ENCODE measurements at regions not wholly inside any gene's neighbourhood (a gene's known extent, or its start where the extent isn't known, plus 50 kb on each side); places are given as distances from the start of the nearest gene placed in this dataset.
"Not testable (repeated sequence)": the region's sequence is repeated elsewhere in the genome, so short reads cannot be mapped to it uniquely, and the experiment has no call there.

GRCh38 chr5:42074353-42074752 lies 149.3 kb downstream of the FBXO4 start:
- DNase-seq (ENCODE audit: low read depth in 2 of 3, low spot score in 2 of 3) = no peak

GRCh38 chr5:42089705-42090104 lies 164.6 kb downstream of the FBXO4 start:
- no peak for DNase-seq (ENCODE audit: low read depth in 2 of 3, low spot score in 2 of 3)

GRCh38 chr5:42090162-42090561 lies 165.1 kb downstream of the FBXO4 start:
- DNase-seq (ENCODE audit: low read depth in 2 of 3, low spot score in 2 of 3) = no peak

- not testable (repeated sequence) for DNase-seq (ENCODE audit: low read depth in 2 of 3, low spot score in 2 of 3)
These were observed 174.8 kb downstream of the FBXO4 start for GRCh38 chr5:42099846-42100245.

GRCh38 chr5:42108468-42108867 lies 183.4 kb downstream of the FBXO4 start:
- DNase-seq (ENCODE audit: low read depth in 2 of 3, low spot score in 2 of 3) = no peak

GRCh38 chr5:42109006-42109572 lies 184.0 kb downstream of the FBXO4 start:
- DNase-seq (ENCODE audit: low read depth in 2 of 3, low spot score in 2 of 3) = no peak

GRCh38 chr5:42115721-42116120 lies 190.6 kb downstream of the FBXO4 start:
- not testable (repeated sequence) for DNase-seq (ENCODE audit: low read depth in 2 of 3, low spot score in 2 of 3)

- DNase-seq (ENCODE audit: low read depth in 2 of 3, low spot score in 2 of 3) = no peak
These were observed 195.0 kb downstream of the FBXO4 start for GRCh38 chr5:42120070-42120469.

- DNase-seq (ENCODE audit: low read depth in 2 of 3, low spot score in 2 of 3) = no peak
These were observed 196.3 kb downstream of the FBXO4 start for GRCh38 chr5:42121401-42121800.

GRCh38 chr5:42131081-42131480 lies 206.0 kb downstream of the FBXO4 start:
- DNase-seq (ENCODE audit: low read depth in 2 of 3, low spot score in 2 of 3) = no peak

GRCh38 chr5:42143361-42143760 lies 218.3 kb downstream of the FBXO4 start:
- no peak for DNase-seq (ENCODE audit: low read depth in 2 of 3, low spot score in 2 of 3)

GRCh38 chr5:42148813-42149212 lies 223.7 kb downstream of the FBXO4 start:
- no peak for DNase-seq (ENCODE audit: low read depth in 2 of 3, low spot score in 2 of 3)

- DNase-seq (ENCODE audit: low read depth in 2 of 3, low spot score in 2 of 3) = no peak
These were observed 232.1 kb downstream of the FBXO4 start for GRCh38 chr5:42157215-42157614.

GRCh38 chr5:42163083-42163482 lies 238.0 kb downstream of the FBXO4 start:
- DNase-seq (ENCODE audit: low read depth in 2 of 3, low spot score in 2 of 3) = no peak

GRCh38 chr5:42168091-42168670 lies 243.1 kb downstream of the FBXO4 start:
- DNase-seq (ENCODE audit: low read depth in 2 of 3, low spot score in 2 of 3) = no peak

GRCh38 chr5:42176118-42176517 lies 247.1 kb upstream of the GHR start:
- not testable (repeated sequence) for DNase-seq (ENCODE audit: low read depth in 2 of 3, low spot score in 2 of 3)

- not testable (repeated sequence) for DNase-seq (ENCODE audit: low read depth in 2 of 3, low spot score in 2 of 3)
These were observed 243.4 kb upstream of the GHR start for GRCh38 chr5:42179843-42180242.

- DNase-seq (ENCODE audit: low read depth in 2 of 3, low spot score in 2 of 3) = no peak
These were observed 206.3 kb upstream of the GHR start for GRCh38 chr5:42216904-42217303.

GRCh38 chr5:42217791-42218190 lies 205.4 kb upstream of the GHR start:
- DNase-seq (ENCODE audit: low read depth in 2 of 3, low spot score in 2 of 3) = no peak

- DNase-seq (ENCODE audit: low read depth in 2 of 3, low spot score in 2 of 3) = no peak
These were observed 198.2 kb upstream of the GHR start for GRCh38 chr5:42225009-42225408.

GRCh38 chr5:42228279-42228678 lies 195.0 kb upstream of the GHR start:
- no peak for DNase-seq (ENCODE audit: low read depth in 2 of 3, low spot score in 2 of 3)

- no peak for DNase-seq (ENCODE audit: low read depth in 2 of 3, low spot score in 2 of 3)
These were observed 192.4 kb upstream of the GHR start for GRCh38 chr5:42230839-42231238.

- DNase-seq (ENCODE audit: low read depth in 2 of 3, low spot score in 2 of 3) = no peak
These were observed 188.0 kb upstream of the GHR start for GRCh38 chr5:42235241-42235640.

Measured in activated CD8-positive, alpha-beta memory T cell treated with anti-CD3 and anti-CD28 coated beads for 48 hours (primary cell).